ENCODE measurements at regions not wholly inside any gene's neighbourhood (a gene's known extent, or its start where the extent isn't known, plus 50 kb on each side); places are given as distances from the start of the nearest gene placed in this dataset.

- no peak overlapping the region for H3K9ac ChIP-seq (ENCODE audit: extremely low read depth, low read length, poor library complexity, severe bottlenecking)
- H3K9me3 ChIP-seq (ENCODE audit: control insufficient read depth, low read length) = no peaks in the 10 kb centered on the region
- no peak overlapping the region for H3K27ac ChIP-seq (ENCODE audit: low read depth, low read length)
- H3K4me1 Mint-ChIP-seq = no peaks in the 10 kb centered on the region
- H3K4me3 ChIP-seq (ENCODE audit: low read length) = no peak overlapping the region
- DNase-seq = no peak
- no peaks in the 10 kb centered on the region for H3K9me3 Mint-ChIP-seq
- H3K27me3 ChIP-seq (ENCODE audit: control insufficient read depth, insufficient read depth, low read length, poor library complexity, severe bottlenecking) = no peaks in the 10 kb centered on the region
- H3K36me3 ChIP-seq (ENCODE audit: control insufficient read depth, insufficient read depth, low read length) = no peaks in the 10 kb centered on the region
- no peaks in the 10 kb centered on the region for H3K36me3 Mint-ChIP-seq (ENCODE audit: low read depth)
- no peaks in the 10 kb centered on the region for H3K27me3 Mint-ChIP-seq (ENCODE audit: insufficient read depth)
- TF ChIP-seq, protein P1, sequence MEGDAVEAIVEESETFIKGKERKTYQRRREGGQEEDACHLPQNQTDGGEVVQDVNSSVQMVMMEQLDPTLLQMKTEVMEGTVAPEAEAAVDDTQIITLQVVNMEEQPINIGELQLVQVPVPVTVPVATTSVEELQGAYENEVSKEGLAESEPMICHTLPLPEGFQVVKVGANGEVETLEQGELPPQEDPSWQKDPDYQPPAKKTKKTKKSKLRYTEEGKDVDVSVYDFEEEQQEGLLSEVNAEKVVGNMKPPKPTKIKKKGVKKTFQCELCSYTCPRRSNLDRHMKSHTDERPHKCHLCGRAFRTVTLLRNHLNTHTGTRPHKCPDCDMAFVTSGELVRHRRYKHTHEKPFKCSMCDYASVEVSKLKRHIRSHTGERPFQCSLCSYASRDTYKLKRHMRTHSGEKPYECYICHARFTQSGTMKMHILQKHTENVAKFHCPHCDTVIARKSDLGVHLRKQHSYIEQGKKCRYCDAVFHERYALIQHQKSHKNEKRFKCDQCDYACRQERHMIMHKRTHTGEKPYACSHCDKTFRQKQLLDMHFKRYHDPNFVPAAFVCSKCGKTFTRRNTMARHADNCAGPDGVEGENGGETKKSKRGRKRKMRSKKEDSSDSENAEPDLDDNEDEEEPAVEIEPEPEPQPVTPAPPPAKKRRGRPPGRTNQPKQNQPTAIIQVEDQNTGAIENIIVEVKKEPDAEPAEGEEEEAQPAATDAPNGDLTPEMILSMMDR (conservative IDR thresholded peaks at IDR 0.05) = no peak
- H3K4me1 ChIP-seq (ENCODE audit: control insufficient read depth, insufficient read depth, low read length) = no peaks in the 10 kb centered on the region
- H3K27ac Mint-ChIP-seq = no peak overlapping the region
- 89 to 100% methylated on average over 3 to 4 of the region's 4 CpGs for WGBS, 2 experiments (ENCODE audit: insufficient coverage in 1 of 2, insufficient read length in 1 of 2)
- no peak overlapping the region for H3K4me3 Mint-ChIP-seq
Observed at GRCh38 chr5:104967806-104968410, 1405.3 kb upstream of the NUDT12 start.

DNA sequence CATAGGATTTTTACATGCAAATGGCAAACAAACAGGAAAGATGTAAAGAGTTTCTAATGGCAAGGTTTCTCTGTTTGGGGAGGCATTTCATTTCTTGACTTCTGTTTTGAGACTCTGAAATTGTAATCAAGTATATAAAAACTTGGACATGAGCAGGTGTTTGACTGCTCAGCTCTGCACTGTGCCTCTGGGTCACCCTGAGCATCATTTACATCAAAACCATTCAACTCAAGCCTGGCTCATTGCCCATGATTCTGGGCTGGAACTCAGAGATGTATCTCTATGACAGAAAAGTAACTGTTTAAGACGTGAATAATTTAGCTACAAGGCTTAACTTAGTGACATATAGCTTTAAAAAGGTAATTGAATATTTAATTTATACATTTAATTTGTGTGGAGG is 1402.4 kb upstream of the NUDT12 start:
- no peak for DNase-seq
- H3K27me3 ChIP-seq (ENCODE audit: control insufficient read depth, insufficient read depth, low read length, poor library complexity, severe bottlenecking) = no peaks in the 10 kb centered on the region
- no peaks in the 10 kb centered on the region for H3K4me1 Mint-ChIP-seq
- H3K4me3 Mint-ChIP-seq = no peak overlapping the region
- 100% methylated on average over 1 of the region's 1 CpG; no CpG with 5 or more reads in 1 of the 2 experiments for WGBS, 2 experiments (ENCODE audit: insufficient coverage in 1 of 2, insufficient read length in 1 of 2)
- no peaks in the 10 kb centered on the region for H3K9me3 ChIP-seq (ENCODE audit: control insufficient read depth, low read length)
- no peak overlapping the region for H3K4me3 ChIP-seq (ENCODE audit: low read length)
- H3K4me1 ChIP-seq (ENCODE audit: control insufficient read depth, insufficient read depth, low read length) = no peaks in the 10 kb centered on the region
- H3K27ac Mint-ChIP-seq = no peak overlapping the region
- TF ChIP-seq, protein P1 (conservative IDR thresholded peaks at IDR 0.05) = no peak
- no peak overlapping the region for H3K9ac ChIP-seq (ENCODE audit: extremely low read depth, low read length, poor library complexity, severe bottlenecking)
- no peaks in the 10 kb centered on the region for H3K36me3 ChIP-seq (ENCODE audit: control insufficient read depth, insufficient read depth, low read length)
- no peaks in the 10 kb centered on the region for H3K27me3 Mint-ChIP-seq (ENCODE audit: insufficient read depth)
- H3K9me3 Mint-ChIP-seq = no peaks in the 10 kb centered on the region
- H3K27ac ChIP-seq (ENCODE audit: low read depth, low read length) = no peak overlapping the region
- no peaks in the 10 kb centered on the region for H3K36me3 Mint-ChIP-seq (ENCODE audit: low read depth)

GRCh38 chr5:104955479-104955878 is 1392.9 kb upstream of the NUDT12 start:
- 71% methylated on average over 2 of the region's 2 CpGs; no CpG with 5 or more reads in 1 of the 2 experiments for WGBS, 2 experiments (ENCODE audit: insufficient coverage in 1 of 2, insufficient read length in 1 of 2)

More at GRCh38 chr5:104955479-104955878, 1392.9 kb upstream of the NUDT12 start:
- Histone ChIP-seq H3K9me3 (ENCODE audit: control insufficient read depth, low read length) (no peaks in the 10 kb centered on the region), H3K27ac (ENCODE audit: low read depth, low read length) (no peak overlapping the region), H3K36me3 (ENCODE audit: control insufficient read depth, insufficient read depth, low read length) (no peaks in the 10 kb centered on the region), H3K9ac (ENCODE audit: extremely low read depth, low read length, poor library complexity, severe bottlenecking) (no peak overlapping the region), H3K4me1 (ENCODE audit: control insufficient read depth, insufficient read depth, low read length) (no peaks in the 10 kb centered on the region), H3K27me3 (ENCODE audit: control insufficient read depth, insufficient read depth, low read length, poor library complexity, severe bottlenecking) (no peaks in the 10 kb centered on the region), H3K4me3 (ENCODE audit: low read length) (no peak overlapping the region)
- Mint-ChIP-seq H3K4me1 (no peaks in the 10 kb centered on the region), H3K4me3 (no peak overlapping the region), H3K27me3 (ENCODE audit: insufficient read depth) (no peaks in the 10 kb centered on the region), H3K36me3 (ENCODE audit: low read depth) (no peaks in the 10 kb centered on the region), H3K27ac (no peak overlapping the region), H3K9me3 (no peaks in the 10 kb centered on the region)
- DNase-seq = no peak
- TF ChIP-seq, protein P1 (conservative IDR thresholded peaks at IDR 0.05) = no peak

Data from endodermal cell (in vitro differentiated cells).